Putamen (tissue), 1 donor: ENCODE measurements at regions not wholly inside any gene's neighbourhood (a gene's known extent, or its start where the extent isn't known, plus 50 kb on each side); places are given as distances from the start of the nearest gene placed in this dataset.

Experiments used
- DNase-seq: peaks from one replicate; pipeline ENCODE4 v3.0.0-alpha.2; 2016; ENCODE audit warnings: low spot score

- no peak for DNase-seq
Measured at GRCh38 chr11:115555336-115556090, 51.3 kb upstream of the CADM1 start.
